Loucy (cell line): ENCODE measurements at regions not wholly inside any gene's neighbourhood (a gene's known extent, or its start where the extent isn't known, plus 50 kb on each side); places are given as distances from the start of the nearest gene placed in this dataset.

Experiments used
- H2AFZ ChIP-seq: fragments of 200-600 bp; sonication (generic); 2 replicates; pipeline ENCODE4 v1.6.0; 2016; ENCODE audit warnings: antibody characterized with exemption, mild to moderate bottlenecking, low read length, moderate library complexity
- H3F3A ChIP-seq: fragments of 200-600 bp; 2 replicates; pipeline ENCODE4 v1.6.0; 2016; ENCODE audit warnings: antibody characterized with exemption, low read depth, mild to moderate bottlenecking
- H3K27me3 ChIP-seq: fragments of 200-600 bp; sonication (generic); 2 replicates; pipeline ENCODE4 v1.6.1; 2014; ENCODE audit warnings: low read length, mild to moderate bottlenecking; ENCODE audit not compliant: insufficient read depth, poor library complexity, severe bottlenecking
- H3K36me3 ChIP-seq: fragments of 200-600 bp; sonication (generic); 2 replicates; pipeline ENCODE4 v1.6.1; 2016; ENCODE audit warnings: low read length; ENCODE audit not compliant: insufficient read depth
- H3K4me1 ChIP-seq: fragments of 200-600 bp; sonication (generic); 2 replicates; pipeline ENCODE4 v1.5.1; 2014; ENCODE audit warnings: low read length, mild to moderate bottlenecking; ENCODE audit not compliant: insufficient read depth, poor library complexity, severe bottlenecking
- H3K4me2 ChIP-seq: fragments of 200-600 bp; sonication (generic); 2 replicates; pipeline ENCODE4 v1.6.0; 2014; ENCODE audit warnings: antibody characterized with exemption, low read length, low read depth, mild to moderate bottlenecking; ENCODE audit not compliant: poor library complexity, severe bottlenecking
- H3K4me3 ChIP-seq: fragments of 200-600 bp; sonication (generic); 2 replicates; pipeline ENCODE4 v1.5.1; 2014; ENCODE audit warnings: low read length, mild to moderate bottlenecking, mixed read lengths; ENCODE audit not compliant: poor library complexity, severe bottlenecking
- H3K79me2 ChIP-seq: fragments of 200-600 bp; sonication (generic); 2 replicates; pipeline ENCODE4 v1.6.1; 2014; ENCODE audit warnings: low read length; ENCODE audit not compliant: insufficient read depth
- H3K9ac ChIP-seq: fragments of 200-600 bp; sonication (generic); 2 replicates; pipeline ENCODE4 v1.6.0; 2014; ENCODE audit warnings: mild to moderate bottlenecking, low read depth, low read length, moderate library complexity; ENCODE audit not compliant: poor library complexity, severe bottlenecking
- H3K9me2 ChIP-seq: fragments of 200-600 bp; sonication (generic); replicated peaks from 2 replicates; pipeline ENCODE4 v1.6.1; 2016; ENCODE audit warnings: low read depth, low read length, mixed read lengths
- H3K9me3 ChIP-seq: fragments of 200-600 bp; sonication (generic); 2 replicates; pipeline ENCODE4 v1.6.1; 2014; ENCODE audit warnings: mild to moderate bottlenecking, antibody characterized with exemption, low read length, low read depth; ENCODE audit not compliant: insufficient read depth
- H4K20me1 ChIP-seq: fragments of 200-600 bp; sonication (generic); 2 replicates; pipeline ENCODE4 v1.6.0; 2014; ENCODE audit warnings: antibody characterized with exemption, low read length, mild to moderate bottlenecking; ENCODE audit not compliant: insufficient read depth, poor library complexity, severe bottlenecking
- EZH2phosphoT487 ChIP-seq: fragments of 200-600 bp; IDR thresholded peaks from 2 replicates; pipeline ENCODE4 v1.6.1; 2018; ENCODE audit warnings: antibody characterized with exemption, mild to moderate bottlenecking, moderate library complexity, borderline replicate concordance
- TF ChIP-seq, protein P1 (sequence below): fragments of 200-600 bp; sonication (generic); conservative IDR thresholded peaks from 2 replicates; pipeline ENCODE4 v1.5.1; 2014; ENCODE audit warnings: mild to moderate bottlenecking, antibody characterized with exemption, low read length

DNA sequence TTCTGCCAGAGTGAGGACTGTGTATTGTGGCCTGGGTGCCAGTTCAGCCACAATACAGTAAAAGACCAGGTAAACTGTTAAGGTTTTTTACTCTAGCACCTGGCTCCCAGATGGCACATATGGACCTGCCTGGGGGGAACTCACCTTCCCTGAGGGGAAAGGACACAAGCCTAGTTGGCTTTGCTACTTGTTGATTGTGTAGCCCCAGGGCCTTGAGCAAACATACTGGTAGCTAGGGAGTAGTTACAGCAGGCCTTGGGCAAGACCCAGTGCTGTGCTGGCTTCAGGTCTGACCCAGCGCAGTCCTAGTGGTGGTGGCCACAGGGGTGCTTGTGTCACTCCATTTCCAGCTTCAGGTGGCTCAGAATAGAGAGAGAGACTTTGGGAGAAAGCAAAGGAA lies 216.4 kb downstream of the KLHL28 start:
- Histone ChIP-seq H3K4me3 (no peak overlapping the region), H3K9me3 (no peaks in the 10 kb centered on the region; the same call in 1 of the 2 replicates), H2AFZ (no peak overlapping the region), H3K9me2 (no peaks in the 10 kb centered on the region), H3K36me3 (no peaks in the 10 kb centered on the region), H3K9ac (no peak overlapping the region), H4K20me1 (no peaks in the 10 kb centered on the region), H3F3A (no peaks in the 10 kb centered on the region), H3K79me2 (no peaks in the 10 kb centered on the region), H3K27me3 (no peaks in the 10 kb centered on the region), H3K4me2 (no peak overlapping the region), H3K4me1 (no peaks in the 10 kb centered on the region)
- TF ChIP-seq, protein P1, sequence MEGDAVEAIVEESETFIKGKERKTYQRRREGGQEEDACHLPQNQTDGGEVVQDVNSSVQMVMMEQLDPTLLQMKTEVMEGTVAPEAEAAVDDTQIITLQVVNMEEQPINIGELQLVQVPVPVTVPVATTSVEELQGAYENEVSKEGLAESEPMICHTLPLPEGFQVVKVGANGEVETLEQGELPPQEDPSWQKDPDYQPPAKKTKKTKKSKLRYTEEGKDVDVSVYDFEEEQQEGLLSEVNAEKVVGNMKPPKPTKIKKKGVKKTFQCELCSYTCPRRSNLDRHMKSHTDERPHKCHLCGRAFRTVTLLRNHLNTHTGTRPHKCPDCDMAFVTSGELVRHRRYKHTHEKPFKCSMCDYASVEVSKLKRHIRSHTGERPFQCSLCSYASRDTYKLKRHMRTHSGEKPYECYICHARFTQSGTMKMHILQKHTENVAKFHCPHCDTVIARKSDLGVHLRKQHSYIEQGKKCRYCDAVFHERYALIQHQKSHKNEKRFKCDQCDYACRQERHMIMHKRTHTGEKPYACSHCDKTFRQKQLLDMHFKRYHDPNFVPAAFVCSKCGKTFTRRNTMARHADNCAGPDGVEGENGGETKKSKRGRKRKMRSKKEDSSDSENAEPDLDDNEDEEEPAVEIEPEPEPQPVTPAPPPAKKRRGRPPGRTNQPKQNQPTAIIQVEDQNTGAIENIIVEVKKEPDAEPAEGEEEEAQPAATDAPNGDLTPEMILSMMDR: no peak
- TF ChIP-seq EZH2phosphoT487: no peak

DNA sequence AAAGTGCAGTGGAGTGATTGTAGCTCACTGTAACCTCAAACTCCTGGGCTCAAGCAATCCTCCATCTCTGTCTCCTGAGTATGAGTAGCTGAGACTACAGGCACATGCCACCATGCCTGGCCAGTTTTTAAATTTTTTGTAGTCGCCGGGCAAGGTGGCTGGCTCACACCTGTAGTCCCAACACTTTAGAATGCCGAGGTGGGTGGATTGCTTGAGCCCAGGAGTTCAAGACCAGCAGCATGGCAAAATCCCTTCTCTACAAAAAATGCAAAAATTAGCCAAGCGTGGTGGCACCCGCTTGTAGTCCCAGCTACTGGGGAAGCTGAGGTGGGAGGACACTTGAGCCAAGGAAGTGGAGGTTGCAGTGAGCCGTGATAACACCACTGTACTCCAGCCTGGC lies 219.5 kb downstream of the KLHL28 start:
- Histone ChIP-seq H3K27me3 (no peaks in the 10 kb centered on the region), H3K9ac (no peak overlapping the region), H3K79me2 (no peaks in the 10 kb centered on the region), H3F3A (no peaks in the 10 kb centered on the region), H3K4me2 (no peak overlapping the region), H2AFZ (no peak overlapping the region), H3K36me3 (no peaks in the 10 kb centered on the region), H3K4me1 (no peaks in the 10 kb centered on the region), H3K4me3 (no peak overlapping the region), H4K20me1 (no peaks in the 10 kb centered on the region), H3K9me3 (no peaks in the 10 kb centered on the region; the same call in 1 of the 2 replicates), H3K9me2 (no peaks in the 10 kb centered on the region)
- TF ChIP-seq, protein P1: no peak
- TF ChIP-seq EZH2phosphoT487: no peak

DNA sequence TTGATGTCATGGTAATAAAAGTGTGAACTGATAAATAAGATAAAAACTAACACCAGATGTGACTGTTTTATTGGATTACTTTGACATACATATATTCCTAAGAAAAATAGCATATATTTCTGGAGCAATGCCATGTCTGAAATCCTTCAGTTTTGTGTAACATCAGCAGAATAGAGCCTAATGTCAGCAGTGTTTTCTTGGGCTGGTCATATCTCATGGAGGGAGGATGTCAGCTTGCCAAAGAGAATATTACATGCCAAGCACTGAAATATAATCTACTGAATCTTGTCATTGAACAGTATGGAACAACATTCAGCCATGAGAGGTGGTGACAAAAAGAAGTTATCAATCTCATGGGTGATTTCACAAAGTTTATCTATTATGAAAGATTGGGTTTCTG lies 220.3 kb downstream of the KLHL28 start:
- H4K20me1 ChIP-seq: no peaks in the 10 kb centered on the region
- H3K27me3 ChIP-seq: no peaks in the 10 kb centered on the region
- H2AFZ ChIP-seq: no peak overlapping the region
- no peak overlapping the region for H3K4me3 ChIP-seq
- no peaks in the 10 kb centered on the region for H3F3A ChIP-seq
- no peaks in the 10 kb centered on the region for H3K79me2 ChIP-seq
- TF ChIP-seq, protein P1: no peak
- no peak for TF ChIP-seq EZH2phosphoT487
- H3K36me3 ChIP-seq: no peaks in the 10 kb centered on the region
- no peaks in the 10 kb centered on the region; the same call in 1 of the 2 replicates for H3K9me3 ChIP-seq
- no peaks in the 10 kb centered on the region for H3K4me1 ChIP-seq
- H3K4me2 ChIP-seq: no peak overlapping the region
- no peak overlapping the region for H3K9ac ChIP-seq
- no peaks in the 10 kb centered on the region for H3K9me2 ChIP-seq
